ENCODE measurements at regions not wholly inside any gene's neighbourhood (a gene's known extent, or its start where the extent isn't known, plus 50 kb on each side); places are given as distances from the start of the nearest gene placed in this dataset.

DNA sequence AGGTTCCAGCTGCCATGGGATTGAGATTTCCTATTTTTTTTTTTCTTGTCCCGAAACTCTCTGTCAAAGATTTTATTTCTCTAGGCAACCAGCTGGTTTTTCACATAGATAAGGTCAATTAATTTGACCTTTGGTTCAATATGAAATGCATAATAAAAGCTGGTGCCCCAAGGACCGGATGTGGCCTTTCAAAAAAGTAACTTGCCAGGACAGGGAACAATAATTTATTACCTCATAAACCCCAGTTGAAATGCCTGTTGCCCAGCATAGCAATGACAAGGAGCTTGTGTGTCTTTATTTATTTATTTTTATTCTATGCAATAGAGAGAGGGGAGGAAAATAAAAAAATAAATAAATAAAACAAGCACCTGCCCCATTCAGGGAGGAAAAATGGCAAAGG lies 472.7 kb downstream of the KCNJ2 start:
- TF ChIP-seq, protein P1, sequence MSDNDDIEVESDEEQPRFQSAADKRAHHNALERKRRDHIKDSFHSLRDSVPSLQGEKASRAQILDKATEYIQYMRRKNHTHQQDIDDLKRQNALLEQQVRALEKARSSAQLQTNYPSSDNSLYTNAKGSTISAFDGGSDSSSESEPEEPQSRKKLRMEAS (IDR thresholded peaks at IDR 0.05; ENCODE audit: insufficient read depth, insufficient read length): no peak
- TF ChIP-seq, protein P2, sequence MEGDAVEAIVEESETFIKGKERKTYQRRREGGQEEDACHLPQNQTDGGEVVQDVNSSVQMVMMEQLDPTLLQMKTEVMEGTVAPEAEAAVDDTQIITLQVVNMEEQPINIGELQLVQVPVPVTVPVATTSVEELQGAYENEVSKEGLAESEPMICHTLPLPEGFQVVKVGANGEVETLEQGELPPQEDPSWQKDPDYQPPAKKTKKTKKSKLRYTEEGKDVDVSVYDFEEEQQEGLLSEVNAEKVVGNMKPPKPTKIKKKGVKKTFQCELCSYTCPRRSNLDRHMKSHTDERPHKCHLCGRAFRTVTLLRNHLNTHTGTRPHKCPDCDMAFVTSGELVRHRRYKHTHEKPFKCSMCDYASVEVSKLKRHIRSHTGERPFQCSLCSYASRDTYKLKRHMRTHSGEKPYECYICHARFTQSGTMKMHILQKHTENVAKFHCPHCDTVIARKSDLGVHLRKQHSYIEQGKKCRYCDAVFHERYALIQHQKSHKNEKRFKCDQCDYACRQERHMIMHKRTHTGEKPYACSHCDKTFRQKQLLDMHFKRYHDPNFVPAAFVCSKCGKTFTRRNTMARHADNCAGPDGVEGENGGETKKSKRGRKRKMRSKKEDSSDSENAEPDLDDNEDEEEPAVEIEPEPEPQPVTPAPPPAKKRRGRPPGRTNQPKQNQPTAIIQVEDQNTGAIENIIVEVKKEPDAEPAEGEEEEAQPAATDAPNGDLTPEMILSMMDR (IDR thresholded peaks at IDR 0.05; ENCODE audit: extremely low read depth in 1 of 2, insufficient read depth in 1 of 2, low read depth in 1 of 2, low read length in 2 of 2): no peak
- no peak for TF ChIP-seq EZH2 (IDR thresholded peaks at IDR 0.05; ENCODE audit: borderline replicate concordance, low read depth, low read length, severe bottlenecking)
- TF ChIP-seq POLR2AphosphoS5 (IDR thresholded peaks at IDR 0.05; ENCODE audit: insufficient read depth, low read depth, low read length): no peak
- TF ChIP-seq POLR2A (IDR thresholded peaks at IDR 0.05; ENCODE audit: low read depth, low read length): no peak
- no peak for TF ChIP-seq FOS (IDR thresholded peaks at IDR 0.05; ENCODE audit: borderline replicate concordance, insufficient read depth, low read length)
- no peak for TF ChIP-seq MYC (IDR thresholded peaks at IDR 0.05; ENCODE audit: low read depth, low read length)
- no peak for TF ChIP-seq GATA2 (IDR thresholded peaks at IDR 0.05; ENCODE audit: insufficient read depth, insufficient read length, low read depth, low read length)

All from endothelial cell of umbilical vein (primary cell).